GM13976 (cell line): ENCODE measurements at regions not wholly inside any gene's neighbourhood (a gene's known extent, or its start where the extent isn't known, plus 50 kb on each side); places are given as distances from the start of the nearest gene placed in this dataset.
"Not testable (repeated sequence)": the region's sequence is repeated elsewhere in the genome, so short reads cannot be mapped to it uniquely, and the experiment has no call there.

ENCODE experiments used
- DNase-seq: peaks from one replicate; pipeline ENCODE4 v3.0.0; 2012; ENCODE audit warnings: low spot score
- CTCF ChIP-seq: IDR thresholded peaks from 2 replicates; pipeline ENCODE4 v1.5.1; 2012; ENCODE audit warnings: borderline replicate concordance, mild to moderate bottlenecking; ENCODE audit not compliant: insufficient read depth; ENCODE audit errors: extremely low read depth, missing control alignments, control extremely low read depth
- in situ Hi-C: fragments of 300-500 bp; cut with MboI; formaldehyde crosslinking; loops from one replicate; pipeline ENCODE4 v1.12.0; 2022; ENCODE audit warnings: low sequenced_read_pairs, mixed read lengths, inconsistent platforms; ENCODE audit not compliant: unreplicated experiment

GRCh38 chr1:242886137-242886536 is 361.6 kb upstream of the PLD5 start:
- DNase-seq: no peak
- no peak for TF ChIP-seq CTCF
- in situ Hi-C loops: no loop called here

- DNase-seq, in situ Hi-C loops: not testable (repeated sequence)
Observed at GRCh38 chr1:242880022-242880421, 355.5 kb upstream of the PLD5 start.

GRCh38 chr1:242877743-242878142 is 353.2 kb upstream of the PLD5 start:
- TF ChIP-seq CTCF: no peak
- in situ Hi-C loops: no loop called here
- DNase-seq: no peak

- no peak for TF ChIP-seq CTCF
- no peak for DNase-seq
- in situ Hi-C loops: no loop called here
Observed at GRCh38 chr1:242877229-242877628, 352.7 kb upstream of the PLD5 start.

- no peak for DNase-seq
- in situ Hi-C loops: no loop called here
Observed at GRCh38 chr1:242876030-242876429, 351.5 kb upstream of the PLD5 start.

GRCh38 chr1:242873661-242874060 is 349.2 kb upstream of the PLD5 start:
- in situ Hi-C loops: no loop called here
- no peak for TF ChIP-seq CTCF
- no peak for DNase-seq

More at GRCh38 chr1:242876030-242876429, 351.5 kb upstream of the PLD5 start:
- no peak for TF ChIP-seq CTCF

- DNase-seq: no peak
- in situ Hi-C loops: no loop called here
- no peak for TF ChIP-seq CTCF
Observed at GRCh38 chr1:242872521-242872920, 348.0 kb upstream of the PLD5 start.
